GM19043 (cell line): ENCODE measurements at regions not wholly inside any gene's neighbourhood (a gene's known extent, or its start where the extent isn't known, plus 50 kb on each side); places are given as distances from the start of the nearest gene placed in this dataset.
"Not testable (repeated sequence)": the region's sequence is repeated elsewhere in the genome, so short reads cannot be mapped to it uniquely, and the experiment has no call there.

Source experiments
- ATAC-seq: cut with Tn5 transposase; IDR thresholded peaks from one replicate; pipeline ENCODE4 v1.9.1; 2021; ENCODE audit warnings: low read depth; ENCODE audit not compliant: unreplicated experiment

DNA sequence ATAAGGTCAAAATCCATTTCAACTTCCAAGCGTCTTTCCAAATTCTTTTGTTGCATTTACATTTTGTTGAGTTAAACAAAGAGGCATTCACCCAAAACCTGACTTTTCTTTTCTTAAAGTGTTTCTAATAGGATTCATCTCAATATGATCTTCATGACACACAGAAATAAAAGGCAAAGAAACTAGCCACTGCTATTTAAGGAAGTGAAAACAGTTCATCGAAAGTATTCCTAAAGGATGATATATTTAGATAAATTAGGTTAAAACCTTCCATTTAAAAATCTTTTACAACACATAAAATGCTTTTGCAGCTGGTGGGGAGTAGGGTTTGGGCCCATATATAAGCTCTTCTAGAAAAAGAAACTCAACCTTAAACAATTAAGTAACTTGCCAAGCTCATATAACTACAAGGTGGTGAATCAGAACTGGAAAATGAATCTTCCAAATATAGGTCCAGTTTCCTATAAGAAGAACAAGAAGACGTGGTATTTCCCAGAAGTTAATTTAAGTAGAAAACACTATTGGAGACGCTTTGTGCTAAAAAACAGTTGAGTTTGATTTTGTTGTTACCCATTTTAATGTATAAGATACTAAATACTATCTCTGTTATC, 336.0 kb upstream of the HNRNPA3 start:
- ATAC-seq = no peak

DNA sequence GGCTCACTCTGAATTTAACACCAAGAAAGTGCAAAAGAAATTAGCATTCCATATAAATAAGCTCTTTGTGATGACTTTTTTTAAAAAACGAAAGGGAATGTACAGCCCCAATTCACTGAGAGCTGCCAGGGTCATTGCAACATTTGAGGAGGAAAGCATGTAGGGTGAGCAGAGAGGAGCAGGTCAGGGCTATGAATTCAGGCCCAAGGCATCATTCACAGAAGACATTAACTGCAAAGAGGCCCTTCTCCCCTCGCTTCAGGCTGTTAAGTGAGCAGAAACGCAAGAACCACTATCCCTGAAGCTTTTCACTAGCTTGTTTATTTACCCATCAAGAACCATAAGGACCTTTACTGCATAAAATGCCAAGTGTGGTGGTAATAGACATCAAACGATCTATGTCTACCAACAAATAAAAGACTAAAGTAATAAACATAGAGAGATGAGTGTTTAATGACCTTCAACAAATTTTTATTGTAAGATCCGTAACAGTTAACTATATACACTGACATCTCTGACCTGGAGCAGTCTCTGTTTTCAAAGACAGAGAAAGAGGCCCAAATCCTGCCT, 333.1 kb upstream of the HNRNPA3 start:
- no peak for ATAC-seq

DNA sequence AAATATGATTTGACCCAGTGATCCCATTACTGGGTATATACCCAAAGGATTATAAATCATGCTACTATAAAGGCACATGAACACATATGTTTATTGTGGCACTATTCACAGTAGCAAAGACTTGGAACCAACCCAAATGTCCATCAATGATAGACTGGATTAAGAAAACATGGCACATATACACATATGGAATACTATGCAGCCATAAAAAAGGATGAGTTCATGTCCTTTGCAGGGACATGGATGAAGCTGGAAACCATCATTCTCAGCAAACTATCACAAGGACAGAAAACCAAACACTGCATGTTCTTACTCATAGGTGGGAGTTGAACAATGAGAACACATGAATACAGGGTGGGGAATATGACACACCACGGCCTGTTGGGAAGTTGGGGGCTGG, 330.5 kb upstream of the HNRNPA3 start:
- ATAC-seq = not testable (repeated sequence)

DNA sequence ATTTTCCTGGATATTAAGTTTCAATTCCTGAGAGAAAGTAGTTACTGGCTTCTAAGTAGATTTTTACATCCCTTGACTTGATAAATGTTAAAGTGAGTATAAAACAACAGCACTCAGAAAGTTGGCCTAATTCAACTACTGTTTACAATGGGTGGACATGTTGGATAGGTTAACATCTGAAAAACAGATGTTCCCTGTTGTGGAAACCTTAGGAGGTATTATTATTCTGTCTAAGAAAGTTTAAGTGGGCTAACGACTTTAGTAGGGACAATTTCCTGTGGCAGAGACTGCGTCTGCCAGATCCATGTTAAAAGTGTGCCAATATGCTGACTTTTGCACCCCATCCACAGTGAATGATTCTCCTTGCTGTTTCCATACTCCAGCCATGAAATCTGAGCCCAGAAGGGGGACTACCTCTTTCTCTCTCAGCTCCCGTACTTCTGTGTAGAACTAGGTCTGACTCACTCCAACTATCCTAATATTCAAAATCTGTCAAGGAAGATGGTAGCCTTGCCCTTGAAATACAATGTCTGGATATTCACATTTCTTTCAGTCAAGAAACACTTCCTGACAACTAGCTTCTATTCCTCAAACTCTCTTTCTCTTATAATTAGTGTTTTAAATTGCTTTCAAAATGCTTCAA, 327.5 kb upstream of the HNRNPA3 start:
- ATAC-seq = no peak

DNA sequence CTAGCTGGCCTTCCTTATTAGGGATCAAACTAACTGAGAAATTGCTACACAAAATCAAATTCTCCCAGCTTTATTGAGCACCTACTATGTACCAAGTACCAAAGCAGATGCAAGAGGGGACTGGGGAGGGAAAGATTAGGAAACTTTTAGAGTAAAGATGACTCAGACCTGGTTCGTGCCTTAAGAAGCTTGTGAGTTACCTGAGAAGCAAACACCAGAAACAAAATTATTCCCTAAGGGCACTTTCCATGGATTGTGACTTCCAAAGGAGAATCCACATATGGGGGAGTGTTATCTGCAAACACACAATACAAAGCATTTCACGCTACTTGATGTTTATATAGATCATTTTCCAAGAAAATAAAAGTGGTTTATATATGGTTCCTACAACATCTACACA, 326.9 kb upstream of the HNRNPA3 start:
- no peak for ATAC-seq

DNA sequence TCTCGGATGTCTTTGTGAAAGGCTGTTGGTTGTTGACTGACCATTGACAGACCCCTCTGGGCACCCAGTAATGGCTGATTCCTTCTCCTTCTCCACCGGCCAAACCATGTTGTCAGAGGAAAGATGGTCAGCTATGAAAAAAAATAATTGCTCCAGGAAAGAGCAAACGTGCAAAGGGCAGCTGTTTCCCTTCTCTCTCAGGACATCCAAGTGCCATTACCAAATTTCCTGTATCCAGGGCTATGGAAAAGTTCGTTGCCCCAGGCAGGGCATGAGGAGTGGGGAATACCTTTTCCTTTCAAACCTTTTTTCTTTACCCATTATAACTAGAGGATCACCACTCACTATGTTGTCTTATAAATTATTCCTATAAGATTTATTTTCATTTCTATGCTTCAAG, 321.5 kb upstream of the HNRNPA3 start:
- ATAC-seq = no peak

DNA sequence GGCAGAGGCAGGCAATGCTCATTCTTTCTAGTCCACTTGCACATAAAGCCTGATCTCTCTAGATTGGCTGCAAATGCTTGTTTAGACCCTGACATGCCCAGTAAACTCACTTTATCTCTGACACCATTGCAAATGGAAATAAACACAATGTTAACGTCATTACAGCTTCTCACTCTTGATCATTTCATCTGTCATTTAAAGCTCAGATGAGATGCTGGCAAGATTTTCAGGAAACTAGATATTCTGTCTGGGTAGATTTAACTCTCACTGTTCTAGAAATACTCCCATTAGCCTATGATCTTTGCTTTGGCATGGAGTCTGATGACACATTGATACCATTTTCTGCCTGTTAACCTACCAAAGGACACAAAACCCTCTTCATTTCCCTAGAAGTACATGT, 320.7 kb upstream of the HNRNPA3 start:
- no peak for ATAC-seq

DNA sequence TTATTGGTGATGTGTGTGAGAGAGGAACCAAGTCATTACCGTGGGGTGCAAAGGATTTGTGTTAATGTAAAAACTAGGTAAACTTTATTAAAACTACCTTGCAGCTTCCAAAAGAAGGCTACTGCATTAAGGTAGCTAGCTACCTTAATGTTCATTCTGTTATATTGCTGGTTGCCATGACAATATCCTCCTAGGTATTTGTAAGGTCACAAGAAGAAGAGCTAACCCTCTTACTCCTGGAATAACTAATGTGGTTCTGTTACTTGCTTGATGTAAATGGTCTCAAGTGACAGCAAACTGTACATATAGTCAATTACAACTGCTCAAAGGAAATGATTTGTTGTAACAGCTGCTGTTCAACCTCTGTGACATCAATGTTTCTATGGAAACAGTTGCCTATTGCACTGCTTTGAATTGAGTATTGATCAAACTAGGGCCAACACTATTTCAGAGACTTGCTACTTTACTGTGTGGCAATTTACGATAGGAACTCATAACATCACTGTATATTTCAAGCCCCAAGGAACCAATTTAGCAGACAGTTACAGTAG, 319.8 kb upstream of the HNRNPA3 start:
- ATAC-seq = no peak

DNA sequence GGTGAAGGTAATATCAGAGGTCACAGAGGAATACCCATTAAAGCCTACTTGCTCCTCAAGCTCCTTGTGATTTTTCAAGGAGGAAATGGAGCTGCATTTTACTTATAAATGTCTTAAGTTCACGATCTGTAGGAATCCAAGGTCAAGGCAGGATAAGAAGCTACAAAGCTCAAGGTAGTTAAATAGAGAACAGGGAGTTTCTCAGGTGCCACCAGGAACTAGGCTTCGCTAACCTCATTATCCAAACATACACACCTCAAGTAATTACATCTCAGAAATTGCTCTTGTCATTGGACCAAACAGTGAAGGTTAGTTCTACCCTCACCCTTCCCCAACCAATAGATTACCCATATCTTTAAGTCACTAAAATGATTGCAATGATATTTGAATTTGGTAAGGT, 317.4 kb upstream of the HNRNPA3 start:
- no peak for ATAC-seq

DNA sequence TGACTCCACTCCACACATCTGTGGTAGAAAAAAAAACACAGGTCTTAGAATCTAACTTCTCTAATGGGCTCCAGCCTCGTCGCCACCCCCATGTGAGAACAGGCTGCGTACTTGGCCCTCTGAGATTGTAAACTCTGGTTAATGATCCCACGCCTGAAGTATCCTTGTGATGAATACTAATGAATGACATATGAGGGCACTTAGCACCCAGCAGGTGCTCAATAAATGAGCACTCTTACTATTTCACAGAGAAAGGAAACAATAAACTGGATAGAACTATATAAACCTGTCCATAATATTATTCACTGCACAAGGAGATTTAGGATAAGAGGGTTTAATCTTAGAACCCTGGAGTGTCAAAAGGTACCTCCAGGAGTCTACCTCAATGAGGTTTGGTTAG, 310.1 kb upstream of the HNRNPA3 start:
- no peak for ATAC-seq

DNA sequence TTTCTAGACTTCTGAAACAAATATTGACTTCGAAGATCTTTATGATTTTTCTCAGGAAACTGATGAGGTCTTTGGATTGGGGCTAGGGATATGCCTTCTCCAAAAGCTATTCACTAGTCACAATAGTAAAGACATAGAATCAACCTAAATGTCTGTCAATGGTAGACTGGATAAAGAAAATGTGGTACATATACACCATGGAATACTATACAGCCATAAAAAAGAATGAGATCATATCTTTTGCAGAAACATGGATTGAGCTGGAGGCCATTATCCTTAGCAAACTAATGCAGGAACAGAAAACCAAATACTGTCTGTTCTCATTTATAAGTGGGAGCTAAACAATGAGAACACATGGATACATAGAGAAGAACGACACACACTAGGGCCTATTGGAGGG, 308.5 kb upstream of the HNRNPA3 start:
- not testable (repeated sequence) for ATAC-seq

DNA sequence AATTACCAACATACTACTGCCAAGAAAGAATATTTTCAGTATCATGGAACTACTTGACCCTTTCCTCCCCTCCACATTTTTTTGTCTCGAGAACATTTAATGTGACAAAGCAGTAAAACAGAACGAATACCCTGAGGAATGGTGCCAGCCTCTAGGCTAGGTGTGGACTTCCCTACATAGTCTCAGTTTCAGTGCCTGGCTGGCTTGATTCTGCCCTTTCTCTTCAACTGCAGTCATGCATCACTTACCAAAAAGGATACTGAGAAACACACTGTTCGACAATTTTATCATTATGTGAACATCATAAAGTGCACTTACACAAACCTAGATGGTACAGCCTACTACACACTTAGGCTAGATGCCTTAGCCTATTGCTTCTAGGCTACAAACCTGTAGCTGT, 305.3 kb upstream of the HNRNPA3 start:
- no peak for ATAC-seq

DNA sequence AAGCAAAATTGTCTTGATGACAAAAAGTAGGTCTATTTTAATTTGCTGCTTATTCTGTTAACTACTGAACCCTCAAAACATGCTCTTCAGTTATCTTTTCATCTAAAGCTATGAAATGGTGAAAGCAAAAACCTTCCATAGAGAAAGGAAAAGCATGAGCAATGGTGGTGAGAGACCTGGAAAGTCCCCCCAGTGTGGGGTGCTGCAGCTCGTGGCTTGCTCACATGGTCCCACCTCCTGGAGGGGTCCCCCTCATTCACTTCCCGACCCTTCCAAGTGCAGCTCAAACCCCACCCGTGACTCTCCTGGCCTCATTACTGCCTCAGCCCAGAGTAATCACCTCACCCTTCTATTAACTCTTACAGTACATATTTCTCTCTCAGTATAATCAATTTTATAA, 301.8 kb upstream of the HNRNPA3 start:
- ATAC-seq = no peak

DNA sequence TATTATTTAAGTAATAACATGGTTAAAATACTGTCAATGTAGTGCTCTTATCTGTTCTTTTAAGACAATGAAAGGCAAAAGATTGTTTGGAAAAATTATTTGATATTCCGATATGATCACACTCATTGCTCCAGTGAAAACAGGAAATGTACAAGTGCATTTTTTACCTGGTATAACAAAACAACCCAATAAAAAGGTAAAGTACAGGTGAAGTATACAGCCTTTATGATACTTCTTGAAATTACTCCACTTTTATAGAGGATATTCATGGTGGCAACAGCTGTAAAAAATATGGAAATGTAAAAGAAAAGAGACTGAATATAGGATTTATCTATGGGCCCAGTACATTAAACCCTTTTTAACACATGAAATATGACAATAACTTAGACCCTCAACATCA, 298.6 kb upstream of the HNRNPA3 start:
- ATAC-seq = no peak

DNA sequence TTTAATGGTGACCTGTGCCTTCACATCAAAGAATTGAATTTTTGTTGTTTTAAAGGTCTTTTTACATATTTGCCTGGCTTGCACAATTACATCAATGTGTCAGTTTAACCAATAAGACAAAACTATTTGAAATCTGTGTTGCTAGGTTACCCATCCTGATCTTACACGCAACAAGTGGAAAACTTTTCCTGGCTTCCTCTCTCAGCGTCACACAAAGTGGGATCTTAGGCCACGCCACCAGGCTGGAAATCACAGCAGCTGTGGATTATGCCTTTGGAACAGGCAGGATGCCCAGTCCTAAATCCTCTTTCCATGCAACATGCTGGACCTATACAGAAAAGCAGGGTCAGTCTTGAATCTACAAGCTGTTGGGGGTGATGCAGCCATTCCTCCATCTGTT, 298.2 kb upstream of the HNRNPA3 start:
- no peak for ATAC-seq

DNA sequence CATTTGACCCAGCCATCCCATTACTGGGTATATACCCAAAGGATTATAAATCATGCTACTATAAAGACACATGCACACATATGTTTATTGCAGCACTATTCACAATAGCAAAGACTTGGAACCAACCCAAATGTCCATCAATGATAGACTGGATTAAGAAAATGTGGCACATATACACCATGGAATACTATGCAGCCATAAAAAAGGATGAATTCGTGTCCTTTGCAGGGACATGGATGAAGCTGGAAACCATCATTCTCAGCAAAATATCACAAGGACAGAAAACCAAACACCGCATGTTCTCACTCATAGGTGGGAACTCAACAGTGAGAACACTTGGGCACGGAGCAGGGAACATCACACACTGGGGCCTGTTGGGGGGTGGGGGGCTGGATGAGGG, 290.0 kb upstream of the HNRNPA3 start:
- not testable (repeated sequence) for ATAC-seq

DNA sequence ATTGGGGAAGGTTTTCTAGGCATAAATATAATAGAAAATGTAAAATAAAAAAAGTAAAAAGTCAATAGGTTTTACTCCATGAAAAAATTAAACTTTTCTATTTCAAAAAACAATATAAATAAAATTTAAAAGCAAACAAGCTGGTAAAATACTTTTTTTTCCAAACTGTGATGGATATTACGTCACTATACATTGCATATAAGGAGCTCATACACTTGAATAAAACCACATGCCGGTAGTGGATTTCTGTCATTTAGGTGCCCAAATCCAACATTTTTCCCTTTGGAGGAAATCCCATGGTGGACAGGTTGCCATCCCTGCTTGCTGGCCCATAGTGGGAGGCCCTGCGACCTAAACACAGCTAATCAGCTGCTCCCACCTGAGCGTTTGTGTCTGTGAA, 289.4 kb upstream of the HNRNPA3 start:
- no peak for ATAC-seq

DNA sequence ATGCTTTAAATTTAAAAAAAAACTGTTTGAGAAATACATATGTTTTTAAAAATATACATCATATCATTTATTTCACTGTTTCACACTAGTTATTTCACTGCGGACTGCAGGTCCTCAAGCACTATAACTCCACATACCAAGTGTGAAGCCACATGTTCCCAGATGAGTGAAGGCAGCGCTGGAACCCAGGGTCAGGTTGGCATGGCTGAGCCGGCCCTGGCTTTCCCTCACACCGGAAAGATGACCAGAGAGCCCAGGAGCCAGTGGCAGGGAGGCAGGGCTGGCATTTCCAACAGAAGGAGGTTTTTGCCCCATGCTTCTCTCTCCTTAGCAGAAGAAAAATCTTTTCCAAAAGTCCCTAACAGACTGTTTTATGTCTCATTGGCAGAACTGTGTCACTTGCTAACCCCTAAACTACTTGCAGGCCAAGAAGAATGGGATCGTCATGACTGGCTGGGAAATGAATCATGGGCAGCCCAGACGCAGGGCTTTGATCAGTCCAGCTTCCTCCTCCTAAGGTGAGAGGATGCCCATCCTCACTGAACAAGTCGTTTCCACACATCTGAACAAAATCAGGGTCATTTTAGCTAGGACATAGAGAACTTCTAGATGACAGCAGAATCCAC, 287.6 kb upstream of the HNRNPA3 start:
- ATAC-seq = no peak

DNA sequence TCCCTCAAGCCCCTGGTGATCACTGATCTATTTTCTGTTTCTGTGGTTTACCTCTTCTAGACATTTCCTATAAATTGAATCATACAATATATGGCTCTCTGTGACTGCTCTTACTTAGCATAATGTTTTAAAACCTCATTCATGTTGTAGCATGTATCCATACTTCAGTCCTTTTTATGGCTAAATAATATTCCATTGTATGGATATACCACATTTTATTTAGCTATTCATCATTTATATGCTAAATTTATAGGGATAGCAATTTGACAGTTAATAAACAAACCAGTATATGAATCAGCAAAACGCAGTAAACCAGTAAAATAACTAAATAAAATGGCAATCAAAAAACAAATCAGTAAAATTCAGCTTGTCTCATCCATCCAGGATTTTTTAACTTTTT, 286.1 kb upstream of the HNRNPA3 start:
- ATAC-seq = no peak

DNA sequence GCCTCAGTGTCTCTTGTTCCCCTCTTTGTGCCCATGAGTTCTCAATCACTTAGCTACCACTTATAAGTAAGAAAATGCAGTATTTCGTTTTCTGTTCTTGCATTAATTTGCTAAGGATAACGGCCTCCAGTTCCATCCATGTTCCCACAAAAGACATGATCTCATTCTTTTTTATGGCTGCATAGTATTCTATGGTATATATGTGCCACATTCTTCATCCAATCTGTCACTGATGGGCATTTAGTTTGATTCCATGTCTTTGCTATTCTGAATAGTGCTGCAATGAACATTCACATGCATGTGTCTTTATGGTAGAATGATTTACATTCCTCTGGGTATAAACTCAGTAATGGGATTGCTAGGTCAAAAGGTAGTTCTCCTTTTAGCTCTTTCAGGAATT, 283.2 kb upstream of the HNRNPA3 start:
- not testable (repeated sequence) for ATAC-seq
